ENCODE measurements at regions not wholly inside any gene's neighbourhood (a gene's known extent, or its start where the extent isn't known, plus 50 kb on each side); places are given as distances from the start of the nearest gene placed in this dataset.

GRCh38 chr5:120982351-120982750 is 518.3 kb downstream of the PRR16 start:
- TF ChIP-seq TCF7L2 (IDR thresholded peaks at IDR 0.05; ENCODE audit: borderline replicate concordance, extremely low read depth, insufficient read depth, insufficient read length) (no peak), CTCF (IDR thresholded peaks at IDR 0.05 in 2 of 3, conservative IDR thresholded peaks at IDR 0.05 in 1 of 3; ENCODE audit: borderline replicate concordance in 1 of 3, insufficient read depth in 1 of 3, low read depth in 2 of 3, low read length in 2 of 3) (no peak), REST (IDR thresholded peaks at IDR 0.05; ENCODE audit: low read depth) (no peak), POLR2A (IDR thresholded peaks at IDR 0.05; ENCODE audit: borderline replicate concordance, extremely low read depth, insufficient read depth, insufficient read length) (no peak), EZH2phosphoT487 (IDR thresholded peaks at IDR 0.05; ENCODE audit: borderline replicate concordance) (no peak), POLR2AphosphoS5 (IDR thresholded peaks at IDR 0.05; ENCODE audit: low read depth, low read length) (no peak), EZH2 (IDR thresholded peaks at IDR 0.05) (no peak)

Data from HCT116 (cell line).